IPS-15b (cell line): ENCODE measurements at regions not wholly inside any gene's neighbourhood (a gene's known extent, or its start where the extent isn't known, plus 50 kb on each side); places are given as distances from the start of the nearest gene placed in this dataset.

ENCODE experiments used
- H3K27me3 ChIP-seq: one replicate; pipeline ENCODE4 v1.6.1; 2013; ENCODE audit warnings: low read length; ENCODE audit not compliant: control insufficient read depth, insufficient read depth
- H3K36me3 ChIP-seq: one replicate; pipeline ENCODE4 v1.6.1; 2013; ENCODE audit warnings: low read length; ENCODE audit not compliant: control insufficient read depth, insufficient read depth
- H3K4me1 ChIP-seq: one replicate; pipeline ENCODE4 v1.6.1; 2013; ENCODE audit warnings: mild to moderate bottlenecking, low read length; ENCODE audit not compliant: control insufficient read depth, insufficient read depth
- H3K4me3 ChIP-seq: one replicate; pipeline ENCODE4 v1.5.1; 2013; ENCODE audit warnings: low read depth, low read length
- H3K9ac ChIP-seq: one replicate; pipeline ENCODE4 v1.6.1; 2013; ENCODE audit warnings: low read depth, mild to moderate bottlenecking, low read length
- H3K9me3 ChIP-seq: one replicate; pipeline ENCODE4 v1.6.1; 2013; ENCODE audit warnings: mild to moderate bottlenecking, low read length; ENCODE audit not compliant: control insufficient read depth, insufficient read depth

DNA sequence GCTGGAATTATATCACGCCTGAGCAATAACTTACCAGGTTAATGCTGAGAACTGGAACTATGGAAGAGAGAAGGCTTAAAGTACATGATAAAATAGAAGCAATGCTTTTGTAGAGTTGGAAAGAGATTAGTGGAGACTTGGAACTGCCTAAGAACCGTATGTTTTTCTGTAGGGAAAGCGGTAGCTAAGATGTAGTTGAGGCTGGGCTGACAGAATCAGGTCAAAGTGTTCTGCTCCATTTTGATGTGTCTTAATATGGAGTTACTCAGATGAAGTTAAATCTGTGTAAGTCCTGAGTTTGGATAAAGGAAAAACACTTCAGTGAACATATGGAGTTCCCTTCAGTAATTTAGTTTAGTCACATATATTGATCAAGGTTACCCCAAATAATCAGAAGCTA, 860.9 kb upstream of the CXADR start:
- no peaks in the 10 kb centered on the region for H3K9me3 ChIP-seq
- no peaks in the 10 kb centered on the region for H3K4me1 ChIP-seq
- no peak overlapping the region for H3K9ac ChIP-seq
- H3K4me3 ChIP-seq: no peak overlapping the region
- H3K36me3 ChIP-seq: no peaks in the 10 kb centered on the region
- no peaks in the 10 kb centered on the region for H3K27me3 ChIP-seq

DNA sequence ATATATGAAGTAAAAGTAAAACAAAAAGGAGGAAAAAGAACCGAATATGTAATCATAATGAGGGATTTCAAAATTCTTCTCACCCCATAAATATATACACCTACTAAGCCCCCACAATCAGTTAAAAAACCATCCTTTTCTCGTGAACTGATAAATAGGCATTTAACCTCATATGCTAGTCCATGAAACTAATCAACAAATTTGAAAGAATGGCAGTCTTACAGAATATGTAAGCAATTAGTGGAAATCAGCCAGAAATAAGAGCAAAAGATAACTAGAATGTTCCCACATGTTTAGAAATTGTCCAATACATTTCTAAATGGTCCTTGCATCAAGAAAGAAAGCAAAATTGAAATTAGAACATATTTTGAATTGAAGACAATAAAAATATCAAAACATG, 849.4 kb upstream of the CXADR start:
- Histone ChIP-seq H3K9ac (no peak overlapping the region), H3K9me3 (no peaks in the 10 kb centered on the region), H3K4me3 (no peak overlapping the region), H3K27me3 (no peaks in the 10 kb centered on the region), H3K4me1 (no peaks in the 10 kb centered on the region), H3K36me3 (no peaks in the 10 kb centered on the region)

DNA sequence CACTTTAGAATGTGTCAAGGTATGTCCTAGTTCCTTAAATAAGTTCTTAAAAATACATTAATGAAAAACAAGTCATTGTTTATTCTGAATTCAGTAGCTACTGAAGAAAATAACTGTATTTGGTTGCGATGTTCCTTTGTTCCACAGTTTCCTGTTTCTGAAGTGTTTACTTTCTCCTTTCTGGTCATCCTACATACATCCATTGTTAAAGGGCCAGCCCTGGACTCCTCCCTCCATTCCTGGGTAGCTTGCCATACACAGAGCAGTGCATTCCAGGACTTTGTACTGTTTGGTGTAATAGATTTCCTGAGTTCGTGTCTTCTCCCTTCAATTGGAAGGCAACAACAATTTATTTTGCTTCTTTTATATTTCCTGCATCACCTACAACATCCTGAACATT, 845.4 kb upstream of the CXADR start:
- no peaks in the 10 kb centered on the region for H3K27me3 ChIP-seq
- H3K4me1 ChIP-seq: no peaks in the 10 kb centered on the region
- H3K9me3 ChIP-seq: no peaks in the 10 kb centered on the region
- no peak overlapping the region for H3K9ac ChIP-seq
- no peak overlapping the region for H3K4me3 ChIP-seq
- H3K36me3 ChIP-seq: no peaks in the 10 kb centered on the region

DNA sequence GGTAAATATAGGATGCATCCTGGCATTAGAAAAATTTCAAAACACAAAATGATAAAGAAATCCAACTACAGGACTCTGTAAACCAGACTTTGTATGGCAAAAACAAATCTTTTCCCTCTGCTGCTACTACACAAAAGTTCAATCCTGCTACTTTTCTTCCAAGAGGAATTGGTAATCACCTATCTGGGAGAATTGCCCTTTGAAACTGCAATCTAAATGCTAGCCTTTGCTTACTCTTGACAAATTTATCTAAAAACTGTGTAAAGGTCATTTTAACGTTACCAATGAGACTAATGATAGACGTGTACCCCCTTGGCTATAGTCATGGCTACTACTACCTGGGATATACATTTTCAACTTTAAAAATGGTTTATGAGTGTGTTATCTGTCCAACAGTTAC, 837.9 kb upstream of the CXADR start:
- H3K9me3 ChIP-seq: no peaks in the 10 kb centered on the region
- no peaks in the 10 kb centered on the region for H3K36me3 ChIP-seq
- H3K4me1 ChIP-seq: no peaks in the 10 kb centered on the region
- H3K27me3 ChIP-seq: no peaks in the 10 kb centered on the region
- no peak overlapping the region for H3K4me3 ChIP-seq
- H3K9ac ChIP-seq: no peak overlapping the region

DNA sequence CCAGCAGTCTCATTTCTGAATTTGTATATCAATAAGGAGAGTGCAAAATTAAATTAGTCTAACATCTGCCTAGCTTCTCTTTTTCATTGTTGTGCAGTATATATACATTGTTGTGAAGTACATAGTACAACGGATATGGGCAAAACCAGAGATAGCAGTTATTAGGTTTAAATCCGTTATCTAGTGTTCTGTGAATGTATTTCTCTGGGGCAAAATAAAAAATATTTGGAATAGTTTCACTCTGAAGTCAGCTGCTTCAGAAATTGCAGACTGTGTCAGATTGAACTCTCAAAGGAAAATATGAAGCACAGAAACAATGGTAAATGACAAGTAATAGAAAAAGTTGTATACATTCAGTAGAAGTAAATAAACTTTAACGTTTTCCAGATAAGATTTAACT, 836.5 kb upstream of the CXADR start:
- Histone ChIP-seq H3K36me3 (no peaks in the 10 kb centered on the region), H3K27me3 (no peaks in the 10 kb centered on the region), H3K9me3 (no peaks in the 10 kb centered on the region)

DNA sequence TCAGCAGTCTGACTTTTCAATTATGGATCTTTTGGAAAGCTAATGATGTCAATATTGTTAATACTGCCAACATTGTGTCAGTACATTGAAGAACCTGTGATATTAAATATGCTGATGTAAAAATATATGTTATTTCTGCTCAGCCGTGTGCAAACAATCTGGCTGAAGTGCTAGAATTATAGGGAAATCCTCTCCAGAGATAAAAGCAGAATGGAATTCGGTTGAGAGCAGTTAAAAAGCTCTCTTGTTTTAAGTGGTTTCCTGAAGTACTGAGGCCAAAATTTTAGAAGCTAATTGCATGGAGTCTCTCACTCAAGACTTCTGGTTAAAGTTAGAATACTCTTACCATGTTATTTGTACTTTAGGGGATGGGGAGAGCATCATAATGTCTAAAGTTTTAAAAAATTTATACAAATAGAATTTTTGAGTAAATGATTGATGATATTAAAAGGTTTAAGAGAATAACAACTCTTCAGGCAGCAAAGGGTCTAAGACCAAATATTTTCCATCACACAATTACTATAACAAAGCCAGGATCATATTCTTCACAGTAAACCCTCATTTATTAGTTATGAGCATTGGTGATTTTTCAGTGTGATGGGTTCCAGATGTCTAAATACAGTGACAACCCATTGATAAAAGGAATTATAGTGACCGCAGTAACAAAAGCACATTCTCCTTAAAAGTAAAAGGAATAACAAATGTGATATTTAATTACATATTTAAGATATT, 834.2 kb upstream of the CXADR start:
- H3K4me1 ChIP-seq: no peaks in the 10 kb centered on the region
- H3K9ac ChIP-seq: no peak overlapping the region
- no peaks in the 10 kb centered on the region for H3K27me3 ChIP-seq
- no peak overlapping the region for H3K4me3 ChIP-seq
- no peaks in the 10 kb centered on the region for H3K36me3 ChIP-seq
- H3K9me3 ChIP-seq: no peaks in the 10 kb centered on the region

More for the DNA sequence above, 836.5 kb upstream of the CXADR start:
- Histone ChIP-seq H3K4me1 (no peaks in the 10 kb centered on the region), H3K4me3 (no peak overlapping the region), H3K9ac (no peak overlapping the region)

DNA sequence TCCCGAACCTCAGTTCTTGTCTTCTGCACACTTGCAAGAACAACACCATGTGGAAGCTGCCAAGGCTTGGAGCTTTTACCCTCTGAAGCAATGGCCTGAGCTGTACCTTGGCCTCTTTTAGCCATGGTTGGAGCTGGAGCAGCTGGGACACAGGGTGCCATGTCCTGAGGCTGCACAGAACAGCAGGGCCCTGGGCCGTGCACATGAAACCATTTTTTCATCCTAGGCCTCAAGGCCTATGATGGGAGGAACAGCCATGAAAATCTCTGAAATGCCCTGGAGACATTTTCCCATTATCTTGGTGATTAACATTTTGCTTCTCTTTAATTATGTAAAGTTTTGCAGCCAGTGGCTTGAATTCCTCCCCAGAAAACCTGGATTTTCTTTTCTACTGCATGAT, 817.8 kb upstream of the CXADR start:
- Histone ChIP-seq H3K4me1 (no peaks in the 10 kb centered on the region), H3K9me3 (peaks cover 3% of the 10 kb centered on the region), H3K9ac (no peak overlapping the region), H3K27me3 (no peaks in the 10 kb centered on the region), H3K4me3 (no peak overlapping the region), H3K36me3 (no peaks in the 10 kb centered on the region)

DNA sequence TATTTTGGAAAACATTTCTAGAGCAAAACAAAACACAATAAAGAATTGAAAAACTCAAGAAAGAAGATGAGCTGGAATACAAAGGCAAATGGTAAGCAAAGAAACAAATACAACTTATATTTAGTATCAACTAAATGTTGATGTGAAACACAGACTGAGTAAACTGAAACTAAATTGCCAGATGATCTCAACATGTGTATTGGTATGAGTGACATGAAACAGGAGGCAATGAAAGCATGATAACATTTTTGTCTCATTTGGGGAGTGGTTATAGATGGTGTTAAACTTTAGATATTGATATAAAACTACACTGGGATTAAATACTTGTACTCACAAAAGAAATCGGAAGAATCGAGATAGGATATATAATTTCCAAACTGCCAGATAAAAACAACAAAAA, 805.6 kb upstream of the CXADR start:
- Histone ChIP-seq H3K36me3 (no peaks in the 10 kb centered on the region), H3K4me1 (no peaks in the 10 kb centered on the region), H3K27me3 (no peaks in the 10 kb centered on the region), H3K9ac (no peak overlapping the region), H3K4me3 (no peak overlapping the region), H3K9me3 (no peaks in the 10 kb centered on the region)

DNA sequence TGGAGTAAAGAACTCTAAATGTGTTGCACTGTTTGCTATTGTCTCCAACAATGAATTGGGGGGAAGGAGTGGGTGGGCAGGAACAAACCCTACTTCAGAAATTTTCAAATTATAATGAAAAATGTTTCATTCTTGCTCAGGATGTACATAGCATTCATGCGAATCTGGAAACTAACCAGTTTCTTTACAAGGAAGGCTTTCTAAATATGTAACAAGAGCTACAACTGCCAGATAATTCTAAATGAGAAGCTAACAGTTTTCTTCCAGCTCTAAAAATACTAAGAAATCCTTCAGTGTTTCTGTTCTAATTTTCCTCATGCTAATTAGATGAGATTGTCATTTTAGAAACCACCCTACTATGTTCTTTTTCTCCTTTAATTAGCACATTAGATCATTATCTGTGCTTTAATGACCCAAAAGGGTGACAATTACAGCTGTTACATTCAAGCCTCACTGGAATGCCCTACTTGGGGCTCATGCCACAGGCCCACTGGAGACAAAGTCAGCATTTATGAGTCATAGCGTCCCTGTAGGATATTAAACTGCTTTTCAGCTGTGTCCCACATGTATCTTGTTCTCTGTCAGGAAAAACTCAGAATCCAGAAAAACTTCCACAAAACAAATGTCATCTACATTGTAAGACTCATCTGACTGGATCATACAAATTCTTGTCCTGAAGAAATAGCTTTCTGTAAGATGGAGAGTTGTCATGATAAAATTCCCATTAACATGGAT, 804.6 kb upstream of the CXADR start:
- Histone ChIP-seq H3K27me3 (no peaks in the 10 kb centered on the region), H3K4me1 (no peaks in the 10 kb centered on the region), H3K9me3 (no peaks in the 10 kb centered on the region), H3K9ac (no peak overlapping the region), H3K36me3 (no peaks in the 10 kb centered on the region), H3K4me3 (no peak overlapping the region)

DNA sequence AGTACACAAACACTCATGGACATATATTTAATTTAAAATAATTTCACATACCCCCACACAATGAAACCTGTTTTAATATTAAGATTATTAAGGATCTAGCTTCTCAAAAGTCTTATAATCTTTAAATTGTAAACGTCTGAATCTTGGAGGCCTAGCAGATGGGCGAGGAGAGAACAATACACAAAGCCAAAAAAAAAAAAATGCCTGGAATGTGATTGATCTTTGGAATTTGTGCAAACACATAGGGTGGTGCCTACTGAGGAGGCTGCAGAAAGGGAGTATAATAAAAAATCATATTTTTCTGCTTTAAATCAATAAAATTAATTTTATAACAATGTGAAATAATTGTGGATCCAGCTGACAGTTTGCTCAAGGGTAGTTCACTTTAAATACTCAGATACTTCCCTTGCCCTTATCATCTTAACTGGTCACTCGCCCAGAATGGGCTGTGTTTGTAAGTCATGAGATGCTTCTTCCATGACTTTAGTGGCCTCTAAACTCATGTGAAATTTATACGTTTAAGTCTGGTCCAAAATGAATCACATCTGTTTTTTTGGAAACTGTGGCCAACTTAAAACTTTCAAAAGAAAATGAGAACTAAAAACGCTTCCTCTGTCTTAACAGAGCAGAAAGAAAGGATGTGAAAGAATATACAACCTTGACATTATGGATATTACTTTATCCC, 802.8 kb upstream of the CXADR start:
- Histone ChIP-seq H3K36me3 (no peaks in the 10 kb centered on the region), H3K4me1 (no peaks in the 10 kb centered on the region), H3K9ac (no peak overlapping the region), H3K27me3 (no peaks in the 10 kb centered on the region), H3K9me3 (no peaks in the 10 kb centered on the region), H3K4me3 (no peak overlapping the region)

DNA sequence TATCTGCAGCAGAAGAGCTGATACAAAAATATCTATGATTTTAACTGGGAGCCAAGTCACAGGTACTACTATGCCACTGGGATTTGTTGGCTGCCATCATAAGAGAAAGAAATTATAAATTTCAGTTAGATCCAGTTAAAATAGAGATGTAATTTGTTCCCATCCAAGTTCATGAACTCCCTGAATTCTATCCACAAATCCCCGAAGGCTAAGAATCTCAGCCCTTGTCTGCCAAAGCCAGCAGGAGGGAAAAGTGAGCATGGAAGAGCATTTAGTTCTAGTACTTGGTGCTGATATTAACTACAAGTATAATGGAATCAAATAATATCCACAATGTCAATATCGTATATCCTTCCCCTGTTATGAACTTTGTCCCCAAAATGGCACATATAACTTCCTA, 801.1 kb upstream of the CXADR start:
- H3K4me3 ChIP-seq: no peak overlapping the region
- H3K36me3 ChIP-seq: no peaks in the 10 kb centered on the region
- no peaks in the 10 kb centered on the region for H3K27me3 ChIP-seq
- H3K4me1 ChIP-seq: no peaks in the 10 kb centered on the region
- no peak overlapping the region for H3K9ac ChIP-seq
- H3K9me3 ChIP-seq: no peaks in the 10 kb centered on the region
